ENCODE measurements at regions not wholly inside any gene's neighbourhood (a gene's known extent, or its start where the extent isn't known, plus 50 kb on each side); places are given as distances from the start of the nearest gene placed in this dataset.

GRCh38 chr6:30800871-30801270 is 56.5 kb upstream of the IER3 start:
- TF ChIP-seq EZH2 (IDR thresholded peaks at IDR 0.05; ENCODE audit: borderline replicate concordance) (no peak), CTCF (IDR thresholded peaks at IDR 0.05; ENCODE audit: poor library complexity) (no peak), EZH2phosphoT487 (IDR thresholded peaks at IDR 0.05; ENCODE audit: low read depth, severe bottlenecking, unreplicated experiment) (no peak)
